ENCODE measurements at regions not wholly inside any gene's neighbourhood (a gene's known extent, or its start where the extent isn't known, plus 50 kb on each side); places are given as distances from the start of the nearest gene placed in this dataset.

DNA sequence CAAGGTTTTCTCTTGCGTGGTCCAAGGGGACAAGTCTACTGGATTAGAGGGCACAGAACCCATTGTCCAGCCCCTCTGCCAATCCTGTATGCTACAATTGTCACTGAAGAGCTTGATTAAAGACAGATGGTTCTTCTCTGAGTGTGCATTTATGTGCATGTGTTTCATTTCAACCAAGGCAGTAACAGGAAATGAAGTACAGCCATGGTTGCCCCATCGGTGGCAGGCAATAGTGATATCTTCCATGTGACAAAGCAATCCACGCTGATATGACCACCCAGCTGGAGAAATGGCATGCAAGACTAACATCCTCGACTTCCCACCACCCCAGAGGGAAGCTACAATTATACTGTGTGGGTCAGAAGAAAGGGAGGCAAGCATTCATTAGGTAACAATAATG is 85.5 kb downstream of the UNC5CL start:
- Histone ChIP-seq H3K27me3 (ENCODE audit: insufficient read depth, low read length) (no peaks in the 10 kb centered on the region), H3K27ac (ENCODE audit: low read depth, low read length) (no peak overlapping the region), H3K4me2 (ENCODE audit: low read length) (no peak overlapping the region), H3K4me1 (ENCODE audit: control insufficient read depth in 1 of 2, insufficient read depth in 2 of 2, low read length in 2 of 2) (peaks cover 5 to 19% of the 10 kb centered on the region in 2 experiments; a peak in 3 of 4 replicates), H3K9me3 (ENCODE audit: control insufficient read depth in 1 of 2, insufficient read depth in 1 of 2, low read depth in 1 of 2, low read length in 2 of 2) (no peaks in the 10 kb centered on the region), H3K36me3 (ENCODE audit: control insufficient read depth in 1 of 2, insufficient read depth in 2 of 2, low read length in 2 of 2) (no peaks in the 10 kb centered on the region), H2AFZ (ENCODE audit: low read depth, low read length, poor library complexity, severe bottlenecking) (no peak overlapping the region), H3K9me2 (ENCODE audit: insufficient read depth) (no peaks in the 10 kb centered on the region), H3K4me3 (replicated peaks in 1 of 2; ENCODE audit: low read depth in 1 of 2, low read length in 2 of 2) (no peak overlapping the region), H3K9ac (ENCODE audit: low read length) (no peak overlapping the region), H4K20me1 (ENCODE audit: insufficient read depth) (no peaks in the 10 kb centered on the region), H3K79me2 (ENCODE audit: insufficient read depth, low read length) (no peaks in the 10 kb centered on the region)
- ATAC-seq, result no peak
- RAD21 ChIA-PET (ENCODE audit: low non-redundant PET in 1 of 2, low total read pairs in 2 of 2, uncharacterized antibody in 2 of 2, unreplicated experiment in 2 of 2), result no interaction called here
- BruUV-seq (replicated peaks), result no TSS peak
- DNase-seq (ENCODE audit: low read depth, low spot score), result no peak
- intact Hi-C loops (cut with micrococcal nuclease), result no loop called here
- POLR2A ChIA-PET, result no interaction called here
- TF ChIP-seq, protein P1, sequence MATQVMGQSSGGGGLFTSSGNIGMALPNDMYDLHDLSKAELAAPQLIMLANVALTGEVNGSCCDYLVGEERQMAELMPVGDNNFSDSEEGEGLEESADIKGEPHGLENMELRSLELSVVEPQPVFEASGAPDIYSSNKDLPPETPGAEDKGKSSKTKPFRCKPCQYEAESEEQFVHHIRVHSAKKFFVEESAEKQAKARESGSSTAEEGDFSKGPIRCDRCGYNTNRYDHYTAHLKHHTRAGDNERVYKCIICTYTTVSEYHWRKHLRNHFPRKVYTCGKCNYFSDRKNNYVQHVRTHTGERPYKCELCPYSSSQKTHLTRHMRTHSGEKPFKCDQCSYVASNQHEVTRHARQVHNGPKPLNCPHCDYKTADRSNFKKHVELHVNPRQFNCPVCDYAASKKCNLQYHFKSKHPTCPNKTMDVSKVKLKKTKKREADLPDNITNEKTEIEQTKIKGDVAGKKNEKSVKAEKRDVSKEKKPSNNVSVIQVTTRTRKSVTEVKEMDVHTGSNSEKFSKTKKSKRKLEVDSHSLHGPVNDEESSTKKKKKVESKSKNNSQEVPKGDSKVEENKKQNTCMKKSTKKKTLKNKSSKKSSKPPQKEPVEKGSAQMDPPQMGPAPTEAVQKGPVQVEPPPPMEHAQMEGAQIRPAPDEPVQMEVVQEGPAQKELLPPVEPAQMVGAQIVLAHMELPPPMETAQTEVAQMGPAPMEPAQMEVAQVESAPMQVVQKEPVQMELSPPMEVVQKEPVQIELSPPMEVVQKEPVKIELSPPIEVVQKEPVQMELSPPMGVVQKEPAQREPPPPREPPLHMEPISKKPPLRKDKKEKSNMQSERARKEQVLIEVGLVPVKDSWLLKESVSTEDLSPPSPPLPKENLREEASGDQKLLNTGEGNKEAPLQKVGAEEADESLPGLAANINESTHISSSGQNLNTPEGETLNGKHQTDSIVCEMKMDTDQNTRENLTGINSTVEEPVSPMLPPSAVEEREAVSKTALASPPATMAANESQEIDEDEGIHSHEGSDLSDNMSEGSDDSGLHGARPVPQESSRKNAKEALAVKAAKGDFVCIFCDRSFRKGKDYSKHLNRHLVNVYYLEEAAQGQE (IDR thresholded peaks at IDR 0.05; ENCODE audit: low read depth), result no peak
- TF ChIP-seq, protein P2, sequence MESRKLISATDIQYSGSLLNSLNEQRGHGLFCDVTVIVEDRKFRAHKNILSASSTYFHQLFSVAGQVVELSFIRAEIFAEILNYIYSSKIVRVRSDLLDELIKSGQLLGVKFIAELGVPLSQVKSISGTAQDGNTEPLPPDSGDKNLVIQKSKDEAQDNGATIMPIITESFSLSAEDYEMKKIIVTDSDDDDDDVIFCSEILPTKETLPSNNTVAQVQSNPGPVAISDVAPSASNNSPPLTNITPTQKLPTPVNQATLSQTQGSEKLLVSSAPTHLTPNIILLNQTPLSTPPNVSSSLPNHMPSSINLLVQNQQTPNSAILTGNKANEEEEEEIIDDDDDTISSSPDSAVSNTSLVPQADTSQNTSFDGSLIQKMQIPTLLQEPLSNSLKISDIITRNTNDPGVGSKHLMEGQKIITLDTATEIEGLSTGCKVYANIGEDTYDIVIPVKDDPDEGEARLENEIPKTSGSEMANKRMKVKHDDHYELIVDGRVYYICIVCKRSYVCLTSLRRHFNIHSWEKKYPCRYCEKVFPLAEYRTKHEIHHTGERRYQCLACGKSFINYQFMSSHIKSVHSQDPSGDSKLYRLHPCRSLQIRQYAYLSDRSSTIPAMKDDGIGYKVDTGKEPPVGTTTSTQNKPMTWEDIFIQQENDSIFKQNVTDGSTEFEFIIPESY (IDR thresholded peaks at IDR 0.05; ENCODE audit: extremely low read depth, insufficient replicate concordance, low read length), result no peak
- CTCF ChIA-PET, result no interaction called here

All from HCT116 (cell line).